Liver (tissue), 8 donors: ENCODE measurements at regions not wholly inside any gene's neighbourhood (a gene's known extent, or its start where the extent isn't known, plus 50 kb on each side); places are given as distances from the start of the nearest gene placed in this dataset.

ENCODE experiments used
- DNase-seq: peaks from one replicate; pipeline ENCODE4 v3.0.0-alpha.2; 2017; ENCODE audit warnings: low spot score
- H3K27ac ChIP-seq, 2 donors: one replicate each; pipeline ENCODE4 v1.7.0; 2013; ENCODE audit warnings: inconsistent platforms in 2 of 2, low read length in 2 of 2, control low read depth in 1 of 2, low read depth in 1 of 2, mild to moderate bottlenecking in 1 of 2
- H3K27me3 ChIP-seq, 4 donors: one replicate each; pipeline versions ENCODE4 v1.6.1 to v1.7.0; 2013; ENCODE audit warnings: low read length in 3 of 4, inconsistent platforms in 1 of 4, mild to moderate bottlenecking in 1 of 4, moderate library complexity in 1 of 4; ENCODE audit not compliant: control insufficient read depth in 4 of 4, insufficient read depth in 4 of 4
- H3K36me3 ChIP-seq, 4 donors: one replicate each; pipeline versions ENCODE4 v1.6.1 to v1.7.0; 2013; ENCODE audit warnings: low read length in 3 of 4, mild to moderate bottlenecking in 3 of 4, low read depth in 1 of 4, moderate library complexity in 1 of 4; ENCODE audit not compliant: control insufficient read depth in 4 of 4, insufficient read depth in 3 of 4
- H3K4me1 ChIP-seq, 4 donors: one replicate each; pipeline versions ENCODE4 v1.6.1 to v1.7.0; 2013; ENCODE audit warnings: low read length in 3 of 4, mild to moderate bottlenecking in 3 of 4, moderate library complexity in 1 of 4; ENCODE audit not compliant: control insufficient read depth in 4 of 4, insufficient read depth in 4 of 4
- H3K4me3 ChIP-seq, 3 donors: one replicate each; pipeline versions ENCODE4 v1.6.1 to v1.7.0; 2013; ENCODE audit warnings: low read length in 3 of 3, control low read depth in 1 of 3, low read depth in 1 of 3, mild to moderate bottlenecking in 1 of 3
- H3K9ac ChIP-seq, 2 donors: one replicate each; pipeline ENCODE4 v1.7.0; 2013; ENCODE audit warnings: low read length in 2 of 2, mild to moderate bottlenecking in 2 of 2, moderate library complexity in 2 of 2, control low read depth in 1 of 2, low read depth in 1 of 2
- H3K9me3 ChIP-seq, 4 donors: one replicate each; pipeline versions ENCODE4 v1.6.1 to v1.7.0; 2013; ENCODE audit warnings: low read length in 3 of 4; ENCODE audit not compliant: control insufficient read depth in 4 of 4
- EGR1 ChIP-seq, 2 donors: IDR thresholded peaks; 2 replicates each; pipeline ENCODE4 v1.6.1; 2016 to 2018; ENCODE audit warnings: antibody characterized with exemption in 2 of 2, low read depth in 2 of 2
- FOXA1 ChIP-seq: IDR thresholded peaks from 2 replicates; pipeline ENCODE4 v1.6.1; 2016; ENCODE audit warnings: antibody characterized with exemption
- FOXA2 ChIP-seq: IDR thresholded peaks from 2 replicates; pipeline ENCODE4 v1.6.1; 2016; ENCODE audit warnings: antibody characterized with exemption
- GABPA ChIP-seq, 2 donors: IDR thresholded peaks in 1 of 2; conservative IDR thresholded peaks in 1 of 2; 2 replicates each; pipeline ENCODE4 v1.6.1; 2016; ENCODE audit warnings: antibody characterized with exemption in 2 of 2, mild to moderate bottlenecking in 1 of 2, moderate library complexity in 1 of 2
- HNF4A ChIP-seq, 2 donors: conservative IDR thresholded peaks; 2 replicates each; pipeline ENCODE4 v1.6.1; 2016; ENCODE audit warnings: antibody characterized with exemption in 2 of 2, mild to moderate bottlenecking in 2 of 2
- HNF4G ChIP-seq: IDR thresholded peaks from 2 replicates; pipeline ENCODE4 v1.6.1; 2016; ENCODE audit warnings: antibody characterized with exemption
- JUND ChIP-seq, 2 donors: IDR thresholded peaks; 2 replicates each; pipeline ENCODE4 v1.6.1; 2016; ENCODE audit warnings: antibody characterized with exemption in 2 of 2
- NR2F2 ChIP-seq: IDR thresholded peaks from 2 replicates; pipeline ENCODE4 v1.6.1; 2016; ENCODE audit warnings: antibody characterized with exemption
- RAD21 ChIP-seq, 2 donors: IDR thresholded peaks; 2 replicates each; pipeline ENCODE4 v1.6.1; 2016; ENCODE audit warnings: antibody characterized with exemption in 2 of 2, mild to moderate bottlenecking in 2 of 2
- RXRA ChIP-seq, 2 donors: IDR thresholded peaks; 2 replicates each; pipeline ENCODE4 v1.6.1; 2017 to 2018; ENCODE audit warnings: antibody characterized with exemption in 2 of 2, mild to moderate bottlenecking in 1 of 2
- SP1 ChIP-seq: IDR thresholded peaks from 2 replicates; pipeline ENCODE4 v1.6.1; 2018; ENCODE audit warnings: antibody characterized with exemption, mild to moderate bottlenecking
- TAF1 ChIP-seq: conservative IDR thresholded peaks from 2 replicates; pipeline ENCODE4 v1.6.1; 2016; ENCODE audit warnings: antibody characterized with exemption, mild to moderate bottlenecking
- YY1 ChIP-seq: IDR thresholded peaks from 2 replicates; pipeline ENCODE4 v1.6.1; 2016; ENCODE audit warnings: antibody characterized with exemption, mild to moderate bottlenecking
- WGBS: extraction: QIAGEN DNeasy Blood & Tissue Kit; methylation state at CpG from one replicate; pipeline ENCODE4 v1.1.7; 2013; 5-methylcytosine and 5-hydroxymethylcytosine counted together
- TF ChIP-seq, protein P1 (sequence below): IDR thresholded peaks from 2 replicates; pipeline ENCODE4 v1.6.1; 2016; ENCODE audit warnings: antibody characterized with exemption
- TF ChIP-seq, protein P2 (sequence below): IDR thresholded peaks from 2 replicates; pipeline ENCODE4 v1.6.1; 2016; ENCODE audit warnings: antibody characterized with exemption, mild to moderate bottlenecking
- TF ChIP-seq, protein P3 (sequence below): fragments of 150-350 bp; IDR thresholded peaks from 2 replicates; pipeline ENCODE4 v1.5.1; 2017; ENCODE audit warnings: improper control_type of control experiment, low read depth, low read length; ENCODE audit not compliant: missing input control
- TF ChIP-seq, protein P4 (sequence below): IDR thresholded peaks from 2 replicates; pipeline ENCODE4 v1.6.1; 2016; ENCODE audit warnings: antibody characterized with exemption
- TF ChIP-seq, protein P5 (sequence below): IDR thresholded peaks from 2 replicates; pipeline ENCODE4 v1.6.1; 2016; ENCODE audit warnings: antibody characterized with exemption
- donor health status: healthy.
- donor health status: healthy.
- donor health status: healthy.
- donor health status: healthy.
- donor health status: healthy.

DNA sequence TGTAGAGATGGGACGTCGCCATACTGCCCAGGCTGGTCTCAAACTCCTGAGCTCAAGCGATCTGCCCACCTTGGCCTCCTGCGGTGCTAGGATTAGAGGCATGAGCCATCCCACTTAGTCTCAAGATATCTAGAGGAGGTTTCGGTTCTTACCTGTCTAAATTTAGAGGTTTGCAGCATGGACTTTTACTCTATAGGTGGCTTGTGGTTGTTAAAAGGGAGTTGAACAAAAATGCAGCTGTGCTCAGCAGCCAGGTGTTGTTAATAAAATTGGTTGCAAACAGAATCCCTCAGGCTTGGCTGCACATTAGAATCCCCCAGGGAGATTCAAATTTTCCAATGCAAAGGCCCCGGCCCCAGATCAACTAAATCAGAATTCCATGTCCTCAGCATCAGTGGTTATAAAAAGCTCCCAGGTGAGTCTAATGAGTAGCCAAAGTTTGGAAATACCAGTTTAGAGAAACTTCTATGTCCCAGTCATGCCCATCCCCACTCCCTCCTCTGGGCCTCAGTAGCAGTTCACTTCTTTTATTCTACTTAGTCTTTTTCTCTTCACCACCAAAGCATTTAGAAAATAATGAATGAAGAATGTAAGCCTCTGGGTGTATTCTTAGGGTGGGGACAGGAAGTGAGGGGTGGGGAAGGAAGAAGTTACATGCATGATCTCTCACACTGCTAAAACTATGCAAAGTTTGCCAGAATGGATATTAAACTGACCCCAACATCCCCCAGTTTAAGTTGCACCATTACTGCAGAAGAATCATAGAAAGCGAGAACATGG is 471.0 kb downstream of the COG6 start:
- H3K9me3 ChIP-seq = no peaks in the 10 kb centered on the region
- H3K27ac ChIP-seq = no peak overlapping the region
- no peaks in the 10 kb centered on the region for H3K4me1 ChIP-seq
- no peaks in the 10 kb centered on the region for H3K27me3 ChIP-seq
- no peak overlapping the region for H3K4me3 ChIP-seq
- TF ChIP-seq YY1 (no peak), FOXA2 (no peak), NR2F2 (no peak), JUND (IDR thresholded peaks at IDR 0.05) (no peak), SP1 (no peak), RXRA (IDR thresholded peaks at IDR 0.05) (no peak), EGR1 (IDR thresholded peaks at IDR 0.05; ENCODE audit: low read depth in 2 of 2) (no peak), GABPA (IDR thresholded peaks at IDR 0.05 in 1 of 2, conservative IDR thresholded peaks at IDR 0.05 in 1 of 2) (no peak), FOXA1 (no peak), RAD21 (IDR thresholded peaks at IDR 0.05) (no peak), HNF4G (no peak), TAF1 (no peak), HNF4A (conservative IDR thresholded peaks at IDR 0.05) (no peak)
- TF ChIP-seq, protein P1, sequence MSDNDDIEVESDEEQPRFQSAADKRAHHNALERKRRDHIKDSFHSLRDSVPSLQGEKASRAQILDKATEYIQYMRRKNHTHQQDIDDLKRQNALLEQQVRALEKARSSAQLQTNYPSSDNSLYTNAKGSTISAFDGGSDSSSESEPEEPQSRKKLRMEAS = no peak
- TF ChIP-seq, protein P2, sequence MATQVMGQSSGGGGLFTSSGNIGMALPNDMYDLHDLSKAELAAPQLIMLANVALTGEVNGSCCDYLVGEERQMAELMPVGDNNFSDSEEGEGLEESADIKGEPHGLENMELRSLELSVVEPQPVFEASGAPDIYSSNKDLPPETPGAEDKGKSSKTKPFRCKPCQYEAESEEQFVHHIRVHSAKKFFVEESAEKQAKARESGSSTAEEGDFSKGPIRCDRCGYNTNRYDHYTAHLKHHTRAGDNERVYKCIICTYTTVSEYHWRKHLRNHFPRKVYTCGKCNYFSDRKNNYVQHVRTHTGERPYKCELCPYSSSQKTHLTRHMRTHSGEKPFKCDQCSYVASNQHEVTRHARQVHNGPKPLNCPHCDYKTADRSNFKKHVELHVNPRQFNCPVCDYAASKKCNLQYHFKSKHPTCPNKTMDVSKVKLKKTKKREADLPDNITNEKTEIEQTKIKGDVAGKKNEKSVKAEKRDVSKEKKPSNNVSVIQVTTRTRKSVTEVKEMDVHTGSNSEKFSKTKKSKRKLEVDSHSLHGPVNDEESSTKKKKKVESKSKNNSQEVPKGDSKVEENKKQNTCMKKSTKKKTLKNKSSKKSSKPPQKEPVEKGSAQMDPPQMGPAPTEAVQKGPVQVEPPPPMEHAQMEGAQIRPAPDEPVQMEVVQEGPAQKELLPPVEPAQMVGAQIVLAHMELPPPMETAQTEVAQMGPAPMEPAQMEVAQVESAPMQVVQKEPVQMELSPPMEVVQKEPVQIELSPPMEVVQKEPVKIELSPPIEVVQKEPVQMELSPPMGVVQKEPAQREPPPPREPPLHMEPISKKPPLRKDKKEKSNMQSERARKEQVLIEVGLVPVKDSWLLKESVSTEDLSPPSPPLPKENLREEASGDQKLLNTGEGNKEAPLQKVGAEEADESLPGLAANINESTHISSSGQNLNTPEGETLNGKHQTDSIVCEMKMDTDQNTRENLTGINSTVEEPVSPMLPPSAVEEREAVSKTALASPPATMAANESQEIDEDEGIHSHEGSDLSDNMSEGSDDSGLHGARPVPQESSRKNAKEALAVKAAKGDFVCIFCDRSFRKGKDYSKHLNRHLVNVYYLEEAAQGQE = no peak
- TF ChIP-seq, protein P3, sequence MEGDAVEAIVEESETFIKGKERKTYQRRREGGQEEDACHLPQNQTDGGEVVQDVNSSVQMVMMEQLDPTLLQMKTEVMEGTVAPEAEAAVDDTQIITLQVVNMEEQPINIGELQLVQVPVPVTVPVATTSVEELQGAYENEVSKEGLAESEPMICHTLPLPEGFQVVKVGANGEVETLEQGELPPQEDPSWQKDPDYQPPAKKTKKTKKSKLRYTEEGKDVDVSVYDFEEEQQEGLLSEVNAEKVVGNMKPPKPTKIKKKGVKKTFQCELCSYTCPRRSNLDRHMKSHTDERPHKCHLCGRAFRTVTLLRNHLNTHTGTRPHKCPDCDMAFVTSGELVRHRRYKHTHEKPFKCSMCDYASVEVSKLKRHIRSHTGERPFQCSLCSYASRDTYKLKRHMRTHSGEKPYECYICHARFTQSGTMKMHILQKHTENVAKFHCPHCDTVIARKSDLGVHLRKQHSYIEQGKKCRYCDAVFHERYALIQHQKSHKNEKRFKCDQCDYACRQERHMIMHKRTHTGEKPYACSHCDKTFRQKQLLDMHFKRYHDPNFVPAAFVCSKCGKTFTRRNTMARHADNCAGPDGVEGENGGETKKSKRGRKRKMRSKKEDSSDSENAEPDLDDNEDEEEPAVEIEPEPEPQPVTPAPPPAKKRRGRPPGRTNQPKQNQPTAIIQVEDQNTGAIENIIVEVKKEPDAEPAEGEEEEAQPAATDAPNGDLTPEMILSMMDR = no peak
- TF ChIP-seq, protein P4, sequence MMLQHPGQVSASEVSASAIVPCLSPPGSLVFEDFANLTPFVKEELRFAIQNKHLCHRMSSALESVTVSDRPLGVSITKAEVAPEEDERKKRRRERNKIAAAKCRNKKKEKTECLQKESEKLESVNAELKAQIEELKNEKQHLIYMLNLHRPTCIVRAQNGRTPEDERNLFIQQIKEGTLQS = no peak
- TF ChIP-seq, protein P5, sequence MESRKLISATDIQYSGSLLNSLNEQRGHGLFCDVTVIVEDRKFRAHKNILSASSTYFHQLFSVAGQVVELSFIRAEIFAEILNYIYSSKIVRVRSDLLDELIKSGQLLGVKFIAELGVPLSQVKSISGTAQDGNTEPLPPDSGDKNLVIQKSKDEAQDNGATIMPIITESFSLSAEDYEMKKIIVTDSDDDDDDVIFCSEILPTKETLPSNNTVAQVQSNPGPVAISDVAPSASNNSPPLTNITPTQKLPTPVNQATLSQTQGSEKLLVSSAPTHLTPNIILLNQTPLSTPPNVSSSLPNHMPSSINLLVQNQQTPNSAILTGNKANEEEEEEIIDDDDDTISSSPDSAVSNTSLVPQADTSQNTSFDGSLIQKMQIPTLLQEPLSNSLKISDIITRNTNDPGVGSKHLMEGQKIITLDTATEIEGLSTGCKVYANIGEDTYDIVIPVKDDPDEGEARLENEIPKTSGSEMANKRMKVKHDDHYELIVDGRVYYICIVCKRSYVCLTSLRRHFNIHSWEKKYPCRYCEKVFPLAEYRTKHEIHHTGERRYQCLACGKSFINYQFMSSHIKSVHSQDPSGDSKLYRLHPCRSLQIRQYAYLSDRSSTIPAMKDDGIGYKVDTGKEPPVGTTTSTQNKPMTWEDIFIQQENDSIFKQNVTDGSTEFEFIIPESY = no peak
- DNase-seq = no peak
- H3K9ac ChIP-seq = no peak overlapping the region
- no peaks in the 10 kb centered on the region for H3K36me3 ChIP-seq
- 99% methylated on average over 7 of the region's 7 CpGs for WGBS
